Brain microvascular endothelial cell (primary cell): ENCODE measurements at regions not wholly inside any gene's neighbourhood (a gene's known extent, or its start where the extent isn't known, plus 50 kb on each side); places are given as distances from the start of the nearest gene placed in this dataset.

Experiments
- DNase-seq: peaks from one replicate; pipeline ENCODE4 v3.0.0-alpha.2; 2020
- H3K27ac ChIP-seq: fragments of 250-450 bp; sonication (Bioruptor Pico); 2 replicates; pipeline ENCODE4 v1.5.1; 2020; ENCODE audit warnings: mild to moderate bottlenecking, moderate library complexity
- H3K27me3 ChIP-seq: fragments of 250-450 bp; sonication (Bioruptor Pico); replicated peaks from 2 replicates; pipeline ENCODE4 v1.5.1; 2020; ENCODE audit warnings: mild to moderate bottlenecking
- H3K36me3 ChIP-seq: fragments of 250-450 bp; sonication (Bioruptor Pico); replicated peaks from 2 replicates; pipeline ENCODE4 v1.5.1; 2020; ENCODE audit warnings: mild to moderate bottlenecking
- H3K4me3 ChIP-seq: 2 replicates; pipeline ENCODE4 v1.5.1; 2011; ENCODE audit warnings: low read depth, mild to moderate bottlenecking, control low read depth, low read length, moderate library complexity
- in situ Hi-C: cut with HindIII; loops from 2 replicates; pipeline ENCODE4 v1.10.0; 2017; ENCODE audit warnings: low sequenced_read_pairs, low pct_ligation_motif_present
- TF ChIP-seq, protein P1 (sequence below): IDR thresholded peaks from 2 replicates; pipeline ENCODE4 v1.5.1; 2011; ENCODE audit warnings: low read depth, mild to moderate bottlenecking, moderate library complexity, low read length, control low read depth, inconsistent platforms; ENCODE audit errors: missing control alignments

DNA sequence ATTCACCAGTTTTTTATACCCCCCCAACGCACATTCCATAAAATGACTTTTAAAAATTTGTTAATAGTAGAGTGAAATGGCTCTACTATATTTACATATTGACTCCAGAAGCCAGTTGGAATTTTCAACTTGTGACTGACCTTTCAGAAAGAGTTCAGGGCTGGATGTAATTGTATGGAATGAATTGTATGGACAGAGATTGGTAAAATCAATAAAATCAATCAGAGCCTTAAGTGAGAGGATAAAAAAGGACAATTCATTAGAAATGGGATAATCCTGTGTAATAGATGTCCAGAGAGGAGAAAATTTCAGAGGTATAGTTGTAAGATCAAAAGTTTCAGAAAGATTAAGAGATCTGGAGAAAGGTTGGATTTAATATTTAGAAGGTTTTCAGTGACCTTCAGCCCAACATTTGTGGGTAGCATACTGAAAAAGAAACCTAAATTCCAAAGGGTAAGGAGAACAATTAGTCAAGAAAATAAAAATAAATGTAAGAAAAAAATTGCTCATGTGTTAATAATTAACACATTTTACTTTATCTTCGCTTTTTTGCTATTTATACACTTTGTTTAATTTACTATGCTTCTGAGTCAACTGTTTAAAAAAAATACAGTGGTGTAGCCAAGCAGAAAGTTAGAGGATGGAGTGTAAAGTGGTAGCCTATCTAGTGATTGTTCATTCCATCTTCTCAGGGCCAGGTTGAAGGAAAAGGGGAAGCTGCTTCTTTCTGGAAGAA is 385.4 kb upstream of the TMEFF2 start:
- Histone ChIP-seq H3K27me3 (no peaks in the 10 kb centered on the region), H3K36me3 (no peaks in the 10 kb centered on the region), H3K4me3 (no peak overlapping the region), H3K27ac (no peak overlapping the region)
- DNase-seq: no peak
- in situ Hi-C loops: no loop called here
- TF ChIP-seq, protein P1, sequence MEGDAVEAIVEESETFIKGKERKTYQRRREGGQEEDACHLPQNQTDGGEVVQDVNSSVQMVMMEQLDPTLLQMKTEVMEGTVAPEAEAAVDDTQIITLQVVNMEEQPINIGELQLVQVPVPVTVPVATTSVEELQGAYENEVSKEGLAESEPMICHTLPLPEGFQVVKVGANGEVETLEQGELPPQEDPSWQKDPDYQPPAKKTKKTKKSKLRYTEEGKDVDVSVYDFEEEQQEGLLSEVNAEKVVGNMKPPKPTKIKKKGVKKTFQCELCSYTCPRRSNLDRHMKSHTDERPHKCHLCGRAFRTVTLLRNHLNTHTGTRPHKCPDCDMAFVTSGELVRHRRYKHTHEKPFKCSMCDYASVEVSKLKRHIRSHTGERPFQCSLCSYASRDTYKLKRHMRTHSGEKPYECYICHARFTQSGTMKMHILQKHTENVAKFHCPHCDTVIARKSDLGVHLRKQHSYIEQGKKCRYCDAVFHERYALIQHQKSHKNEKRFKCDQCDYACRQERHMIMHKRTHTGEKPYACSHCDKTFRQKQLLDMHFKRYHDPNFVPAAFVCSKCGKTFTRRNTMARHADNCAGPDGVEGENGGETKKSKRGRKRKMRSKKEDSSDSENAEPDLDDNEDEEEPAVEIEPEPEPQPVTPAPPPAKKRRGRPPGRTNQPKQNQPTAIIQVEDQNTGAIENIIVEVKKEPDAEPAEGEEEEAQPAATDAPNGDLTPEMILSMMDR: no peak

DNA sequence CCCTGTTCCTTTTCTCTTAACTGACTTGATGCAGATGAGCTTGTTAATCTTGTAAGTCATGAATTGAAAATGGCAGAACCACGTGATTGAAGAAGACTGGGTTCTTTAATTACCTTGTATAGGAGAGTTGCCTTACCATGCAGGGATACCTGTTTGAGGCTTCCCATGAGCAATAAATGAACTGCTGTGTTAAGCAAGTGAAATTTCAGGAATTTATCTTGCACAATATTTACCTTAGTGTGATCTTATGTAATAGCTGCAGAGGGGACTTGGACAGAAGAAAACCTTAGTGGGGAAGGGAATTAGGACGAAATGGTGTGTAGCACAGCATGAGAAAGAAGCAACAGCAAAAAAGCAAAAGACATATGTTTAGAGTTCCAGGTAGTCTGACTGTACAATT is 384.0 kb upstream of the TMEFF2 start:
- H3K27ac ChIP-seq: no peak overlapping the region
- H3K27me3 ChIP-seq: no peaks in the 10 kb centered on the region
- DNase-seq: no peak
- TF ChIP-seq, protein P1: no peak
- in situ Hi-C loops: no loop called here
- H3K4me3 ChIP-seq: no peak overlapping the region
- no peaks in the 10 kb centered on the region for H3K36me3 ChIP-seq

DNA sequence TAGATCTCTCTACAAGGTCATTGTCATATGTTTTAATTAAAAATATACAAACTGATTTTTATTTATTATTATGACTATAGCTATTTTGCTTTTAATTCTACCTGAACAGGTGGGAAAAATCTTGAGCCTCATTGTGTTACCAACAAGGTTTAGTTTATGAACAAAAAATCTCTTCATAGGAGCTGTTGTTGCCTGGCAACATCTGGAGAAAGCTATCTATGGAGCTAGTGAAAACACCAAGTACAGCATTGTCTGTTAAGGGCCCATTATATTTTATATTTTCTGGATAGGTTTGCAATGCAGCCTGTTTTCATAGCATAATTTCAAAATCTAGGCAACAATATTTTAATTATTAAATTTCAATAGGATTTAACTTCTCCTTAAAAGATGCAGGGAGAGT is 383.0 kb upstream of the TMEFF2 start:
- H3K4me3 ChIP-seq: no peak overlapping the region
- TF ChIP-seq, protein P1: no peak
- in situ Hi-C loops: no loop called here
- no peaks in the 10 kb centered on the region for H3K36me3 ChIP-seq
- H3K27ac ChIP-seq: no peak overlapping the region
- no peak for DNase-seq
- no peaks in the 10 kb centered on the region for H3K27me3 ChIP-seq

DNA sequence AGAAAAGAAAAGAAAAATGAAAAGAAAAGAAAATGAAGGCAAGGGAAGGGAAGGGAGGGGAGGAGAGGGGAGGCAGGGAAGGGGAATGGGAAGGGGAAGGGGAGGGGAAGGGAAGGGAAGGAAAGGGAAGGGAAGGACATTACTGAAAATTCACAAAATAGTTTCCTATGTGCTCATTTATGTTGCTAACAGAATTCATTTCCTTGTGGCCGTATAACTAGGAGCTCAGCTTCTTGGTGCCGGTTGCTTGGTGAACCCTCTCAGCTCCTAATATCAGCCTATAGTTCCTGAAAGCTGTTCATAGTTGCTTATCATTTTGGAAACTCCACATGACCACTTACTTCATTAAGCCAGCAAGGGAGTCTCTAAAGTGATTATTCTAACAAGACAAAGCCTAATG is 379.8 kb upstream of the TMEFF2 start:
- TF ChIP-seq, protein P1: no peak
- no peak for DNase-seq
- Histone ChIP-seq H3K27me3 (no peaks in the 10 kb centered on the region), H3K27ac (no peak overlapping the region), H3K4me3 (no peak overlapping the region), H3K36me3 (no peaks in the 10 kb centered on the region)
- in situ Hi-C loops: no loop called here

DNA sequence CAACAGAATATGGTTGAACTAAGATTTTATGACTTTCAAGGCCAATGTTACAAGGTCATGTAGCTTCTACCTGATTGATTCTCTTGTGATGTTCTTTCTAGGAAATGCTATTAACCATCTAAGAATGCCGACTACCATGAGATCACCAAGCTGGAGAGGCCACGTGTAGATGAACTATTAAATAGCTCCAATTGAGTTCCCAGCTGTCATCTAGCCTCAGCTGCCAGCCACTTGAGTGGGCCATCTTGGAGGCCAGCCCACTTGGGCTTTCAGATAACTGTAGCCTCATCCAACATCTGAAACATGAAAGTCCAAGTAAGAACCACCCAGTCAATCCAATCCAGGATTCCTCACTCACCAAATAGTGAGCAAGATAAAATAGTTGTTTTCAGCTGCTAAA is 376.9 kb upstream of the TMEFF2 start:
- H3K36me3 ChIP-seq: no peaks in the 10 kb centered on the region
- in situ Hi-C loops: no loop called here
- H3K4me3 ChIP-seq: no peak overlapping the region
- TF ChIP-seq, protein P1: no peak
- no peak overlapping the region for H3K27ac ChIP-seq
- no peak for DNase-seq
- no peaks in the 10 kb centered on the region for H3K27me3 ChIP-seq

DNA sequence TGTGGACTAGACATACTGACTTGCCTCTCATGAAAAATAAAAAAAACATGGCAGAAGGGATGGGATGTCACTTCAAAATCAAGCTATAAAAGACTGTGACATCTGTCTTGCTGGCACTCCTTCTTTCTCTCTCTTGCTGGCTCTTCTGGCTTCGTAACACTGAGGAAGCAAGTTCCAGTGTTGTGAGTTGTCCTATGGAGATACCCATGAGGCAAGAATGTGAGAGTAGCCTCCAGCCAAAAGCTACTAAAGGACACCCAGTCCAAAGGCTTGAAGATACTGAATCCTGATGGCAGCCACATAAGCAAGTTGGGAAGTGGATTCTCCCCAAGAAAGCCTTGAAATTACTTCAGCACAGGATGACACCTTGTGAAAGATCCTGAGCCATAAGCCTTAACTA is 376.1 kb upstream of the TMEFF2 start:
- H3K27ac ChIP-seq: no peak overlapping the region
- H3K36me3 ChIP-seq: no peaks in the 10 kb centered on the region
- H3K4me3 ChIP-seq: no peak overlapping the region
- no peaks in the 10 kb centered on the region for H3K27me3 ChIP-seq
- TF ChIP-seq, protein P1: no peak
- in situ Hi-C loops: no loop called here
- DNase-seq: no peak
